HK-2 (cell line): ENCODE measurements at regions not wholly inside any gene's neighbourhood (a gene's known extent, or its start where the extent isn't known, plus 50 kb on each side); places are given as distances from the start of the nearest gene placed in this dataset.

ENCODE experiments used
- DNase-seq: peaks from one replicate; pipeline ENCODE4 v3.0.0-alpha.2; 2018; ENCODE audit not compliant: unreplicated experiment

GRCh38 chr20:24795436-24795835 is 153.6 kb upstream of the CST7 start:
- DNase-seq, result no peak

GRCh38 chr20:24796236-24796635 is 152.8 kb upstream of the CST7 start:
- DNase-seq, result no peak

GRCh38 chr20:24797113-24797512 is 152.0 kb upstream of the CST7 start:
- no peak for DNase-seq

- DNase-seq, result no peak
Observed at GRCh38 chr20:24797745-24798655, 151.1 kb upstream of the CST7 start.

GRCh38 chr20:24798930-24799705 is 150.0 kb upstream of the CST7 start:
- no peak for DNase-seq

- DNase-seq, result no peak
Observed at GRCh38 chr20:24799971-24800580, 149.0 kb upstream of the CST7 start.

- no peak for DNase-seq
Observed at GRCh38 chr20:24802286-24802820, 146.7 kb upstream of the CST7 start.

- no peak for DNase-seq
Observed at GRCh38 chr20:24804481-24805206, 144.4 kb upstream of the CST7 start.

GRCh38 chr20:24805456-24806238 is 143.4 kb upstream of the CST7 start:
- DNase-seq, result no peak

- no peak for DNase-seq
Observed at GRCh38 chr20:24806705-24807676, 142.1 kb upstream of the CST7 start.

- DNase-seq, result no peak
Observed at GRCh38 chr20:24808616-24809015, 140.5 kb upstream of the CST7 start.

GRCh38 chr20:24809606-24810005 is 139.5 kb upstream of the CST7 start:
- no peak for DNase-seq

GRCh38 chr20:24810676-24811407 is 138.2 kb upstream of the CST7 start:
- DNase-seq, result no peak

- DNase-seq, result no peak
Observed at GRCh38 chr20:24812373-24812772, 136.7 kb upstream of the CST7 start.

- DNase-seq, result no peak
Observed at GRCh38 chr20:24813080-24813479, 136.0 kb upstream of the CST7 start.

GRCh38 chr20:24813496-24813895 is 135.6 kb upstream of the CST7 start:
- DNase-seq, result no peak

- no peak for DNase-seq
Observed at GRCh38 chr20:24813936-24814335, 135.1 kb upstream of the CST7 start.

GRCh38 chr20:24814556-24815195 is 134.4 kb upstream of the CST7 start:
- DNase-seq, result no peak
